CD4-positive, alpha-beta T cell (primary cell): ENCODE measurements at regions not wholly inside any gene's neighbourhood (a gene's known extent, or its start where the extent isn't known, plus 50 kb on each side); places are given as distances from the start of the nearest gene placed in this dataset.

ENCODE experiments used
- ATAC-seq: fragments of 200-7000 bp; cut with Tn5 transposase; one replicate; pipeline ENCODE4 v1.10.0; 2022; ENCODE audit warnings: mild to moderate bottlenecking; ENCODE audit not compliant: poor library complexity
- CTCF ChIA-PET: fragments of 350-600 bp; sonication (Branson Sonifier 250); formaldehyde crosslinking; loops from one replicate; lab custom pipeline; 2021; ENCODE audit warnings: antibody characterized with exemption, inconsistent platforms; lab: Charles Lee
- POLR2A ChIA-PET: fragments of 350-600 bp; sonication (Branson Sonifier 250); formaldehyde crosslinking; loops from one replicate; lab custom pipeline; 2021; ENCODE audit warnings: antibody characterized with exemption, inconsistent platforms; lab: Charles Lee
- DNase-seq, 14 experiments: peaks; one replicate each; pipeline ENCODE4 v3.0.0-alpha.2; 2013 to 2020; ENCODE audit warnings: mixed read lengths in 2 of 14
- H3K27ac ChIP-seq, 2 donors: one replicate each; pipeline versions ENCODE4 v1.5.1 to v1.7.0; 2013; ENCODE audit warnings: low read length in 2 of 2, low read depth in 1 of 2, mild to moderate bottlenecking in 1 of 2
- H3K27me3 ChIP-seq, 2 experiments: 1 replicate in 1 of 2; 2 replicates in 1 of 2; pipeline versions ENCODE4 v1.6.1 to v1.7.0; 2013; ENCODE audit warnings: low read length in 2 of 2, control low read depth in 1 of 2, mild to moderate bottlenecking in 1 of 2, moderate library complexity in 1 of 2; ENCODE audit not compliant: insufficient read depth in 2 of 2, control insufficient read depth in 1 of 2
- H3K36me3 ChIP-seq: one replicate; pipeline ENCODE4 v1.6.1; 2013; ENCODE audit warnings: low read length, control low read depth; ENCODE audit not compliant: insufficient read depth
- H3K4me1 ChIP-seq: one replicate; pipeline ENCODE4 v1.6.1; 2013; ENCODE audit warnings: low read length, control low read depth; ENCODE audit not compliant: insufficient read depth
- H3K4me3 ChIP-seq: one replicate; pipeline ENCODE4 v1.5.1; 2013; ENCODE audit warnings: mild to moderate bottlenecking, low read length, moderate library complexity
- H3K9me3 ChIP-seq, 2 experiments: 1 replicate in 1 of 2; 2 replicates in 1 of 2; pipeline versions ENCODE4 v1.6.1 to v1.7.0; 2013; ENCODE audit warnings: low read length in 2 of 2, mild to moderate bottlenecking in 2 of 2, control low read depth in 1 of 2, moderate library complexity in 1 of 2; ENCODE audit not compliant: control insufficient read depth in 1 of 2, insufficient read depth in 1 of 2
- H3K27ac Mint-ChIP-seq: one replicate; pipeline ENCODE4 v1.8.0; 2020; ENCODE audit warnings: mixed read lengths
- H3K27me3 Mint-ChIP-seq: one replicate; pipeline ENCODE4 v1.8.0; 2021; ENCODE audit warnings: mixed read lengths
- H3K36me3 Mint-ChIP-seq: one replicate; pipeline ENCODE4 v1.8.0; 2021; ENCODE audit warnings: low read depth, mixed read lengths
- H3K4me1 Mint-ChIP-seq: one replicate; pipeline ENCODE4 v1.8.0; 2021; ENCODE audit warnings: low read depth, mixed read lengths
- H3K4me3 Mint-ChIP-seq: one replicate; pipeline ENCODE4 v1.8.0; 2020; ENCODE audit warnings: mild to moderate bottlenecking, mixed read lengths
- H3K9me3 Mint-ChIP-seq: one replicate; pipeline ENCODE4 v1.8.0; 2020; ENCODE audit warnings: mixed read lengths
- CTCF ChIP-seq: fragments of 200-600 bp; IDR thresholded peaks from one replicate; pipeline ENCODE4 v1.8.0; 2022; ENCODE audit warnings: antibody characterized with exemption, mild to moderate bottlenecking
- intact Hi-C, 2 experiments: fragments of 100-400 bp; cut with DNase I in 1 of 2; cut with micrococcal nuclease in 1 of 2; formaldehyde crosslinking; loops; one replicate each; pipeline versions ENCODE4 v1.15.1 to v1.9.0; 2023 to 2025; cut with DNase I, micrococcal nuclease

DNA sequence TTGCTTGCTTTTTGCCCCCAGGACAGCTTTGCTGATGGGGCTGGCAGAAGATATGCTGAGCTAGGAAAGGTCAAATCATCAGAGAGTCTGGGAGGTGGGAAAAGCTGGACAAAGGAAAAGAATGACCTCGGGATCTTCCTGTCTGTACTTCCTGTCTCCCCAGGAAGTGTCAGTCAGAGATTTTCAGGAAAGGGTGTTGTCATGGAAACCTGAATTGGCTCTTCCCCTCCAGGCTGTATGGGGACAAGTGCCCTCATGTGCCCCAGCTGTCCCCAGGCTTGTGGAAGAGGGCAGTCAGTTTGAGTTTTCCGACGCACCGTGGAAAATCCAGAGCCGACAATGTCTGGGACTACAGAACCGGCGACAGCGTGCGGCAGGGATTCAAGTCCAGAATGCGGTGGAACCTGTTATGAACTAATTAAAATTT, 122.7 kb upstream of the ZFHX3 start:
- H3K36me3 ChIP-seq, result no peaks in the 10 kb centered on the region
- Mint-ChIP-seq H3K36me3 (no peaks in the 10 kb centered on the region), H3K27ac (no peak overlapping the region), H3K4me1 (peaks cover 15% of the 10 kb centered on the region), H3K9me3 (peaks cover 2% of the 10 kb centered on the region), H3K4me3 (no peak overlapping the region), H3K27me3 (no peaks in the 10 kb centered on the region)
- H3K9me3 ChIP-seq, result no peaks in the 10 kb centered on the region
- intact Hi-C loops, result no loop called here
- POLR2A ChIA-PET, result no interaction called here
- CTCF ChIA-PET, result no interaction called here
- H3K27ac ChIP-seq, result no peak overlapping the region
- no peaks in the 10 kb centered on the region for H3K4me1 ChIP-seq
- DNase-seq (no peak), ATAC-seq (no peak)
- H3K27me3 ChIP-seq, result no peaks in the 10 kb centered on the region
- H3K4me3 ChIP-seq, result no peak overlapping the region
- TF ChIP-seq CTCF, result no peak

- H3K9me3 ChIP-seq, result no peaks in the 10 kb centered on the region
- Mint-ChIP-seq H3K9me3 (peaks cover 2% of the 10 kb centered on the region), H3K4me3 (no peak overlapping the region), H3K27me3 (no peaks in the 10 kb centered on the region), H3K4me1 (peaks cover 15% of the 10 kb centered on the region), H3K27ac (no peak overlapping the region), H3K36me3 (no peaks in the 10 kb centered on the region)
- ChIA-PET POLR2A (no interaction called here), CTCF (interaction anchor here (0.7 kb wide), 1 partner anchor 11 kb away, joined by 3 read pairs; no protein-coding TSS in a partner anchor)
- H3K27ac ChIP-seq, result no peak overlapping the region
- TF ChIP-seq CTCF, result no peak
- no peak for DNase-seq
- ATAC-seq, result no peak
- H3K27me3 ChIP-seq, result no peaks in the 10 kb centered on the region
- no peaks in the 10 kb centered on the region for H3K4me1 ChIP-seq
- intact Hi-C loops, result no loop called here
- no peak overlapping the region for H3K4me3 ChIP-seq
- H3K36me3 ChIP-seq, result no peaks in the 10 kb centered on the region
These were observed 119.1 kb upstream of the ZFHX3 start for GRCh38 chr16:73166947-73167550.

GRCh38 chr16:73166441-73166851, 118.5 kb upstream of the ZFHX3 start:
- no peak overlapping the region for H3K27ac Mint-ChIP-seq
- no peak overlapping the region for H3K4me3 Mint-ChIP-seq

More at GRCh38 chr16:73166441-73166851, 118.5 kb upstream of the ZFHX3 start:
- Mint-ChIP-seq H3K36me3 (no peaks in the 10 kb centered on the region), H3K27me3 (no peaks in the 10 kb centered on the region), H3K4me1 (peaks cover 15% of the 10 kb centered on the region), H3K9me3 (no peaks in the 10 kb centered on the region)
- no peak for DNase-seq
- no peak for TF ChIP-seq CTCF
- Histone ChIP-seq H3K9me3 (no peaks in the 10 kb centered on the region), H3K27ac (no peak overlapping the region), H3K4me3 (no peak overlapping the region), H3K27me3 (no peaks in the 10 kb centered on the region), H3K36me3 (no peaks in the 10 kb centered on the region), H3K4me1 (no peaks in the 10 kb centered on the region)
- intact Hi-C loops, result no loop called here
- POLR2A ChIA-PET, result no interaction called here
- ATAC-seq, result no peak
- CTCF ChIA-PET, result no interaction called here
